ENCODE measurements at regions not wholly inside any gene's neighbourhood (a gene's known extent, or its start where the extent isn't known, plus 50 kb on each side); places are given as distances from the start of the nearest gene placed in this dataset.

DNA sequence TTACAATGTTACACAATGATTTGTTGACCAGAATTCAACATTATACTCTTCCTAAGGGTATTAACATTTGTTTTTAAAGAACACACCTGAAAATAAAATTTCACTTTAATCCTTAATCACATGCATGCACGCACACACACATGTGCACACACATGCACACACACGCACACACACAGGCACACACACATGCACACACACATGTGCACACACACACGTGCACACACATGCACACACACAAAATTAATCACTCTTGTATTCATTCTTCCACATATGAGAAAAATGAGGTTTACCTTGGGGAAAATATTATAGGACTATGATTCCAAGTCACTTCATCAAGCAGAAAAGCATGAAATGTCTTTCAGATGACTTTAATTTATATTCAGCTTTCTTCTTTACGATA is 331.8 kb upstream of the PLD5 start:
- TF ChIP-seq, protein P1, sequence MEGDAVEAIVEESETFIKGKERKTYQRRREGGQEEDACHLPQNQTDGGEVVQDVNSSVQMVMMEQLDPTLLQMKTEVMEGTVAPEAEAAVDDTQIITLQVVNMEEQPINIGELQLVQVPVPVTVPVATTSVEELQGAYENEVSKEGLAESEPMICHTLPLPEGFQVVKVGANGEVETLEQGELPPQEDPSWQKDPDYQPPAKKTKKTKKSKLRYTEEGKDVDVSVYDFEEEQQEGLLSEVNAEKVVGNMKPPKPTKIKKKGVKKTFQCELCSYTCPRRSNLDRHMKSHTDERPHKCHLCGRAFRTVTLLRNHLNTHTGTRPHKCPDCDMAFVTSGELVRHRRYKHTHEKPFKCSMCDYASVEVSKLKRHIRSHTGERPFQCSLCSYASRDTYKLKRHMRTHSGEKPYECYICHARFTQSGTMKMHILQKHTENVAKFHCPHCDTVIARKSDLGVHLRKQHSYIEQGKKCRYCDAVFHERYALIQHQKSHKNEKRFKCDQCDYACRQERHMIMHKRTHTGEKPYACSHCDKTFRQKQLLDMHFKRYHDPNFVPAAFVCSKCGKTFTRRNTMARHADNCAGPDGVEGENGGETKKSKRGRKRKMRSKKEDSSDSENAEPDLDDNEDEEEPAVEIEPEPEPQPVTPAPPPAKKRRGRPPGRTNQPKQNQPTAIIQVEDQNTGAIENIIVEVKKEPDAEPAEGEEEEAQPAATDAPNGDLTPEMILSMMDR (IDR thresholded peaks at IDR 0.05), result no peak
- TF ChIP-seq POLR2AphosphoS5 (IDR thresholded peaks at IDR 0.05) (no peak), POLR2A (IDR thresholded peaks at IDR 0.05) (no peak)

All from upper lobe of left lung (tissue), 4 donors.